ENCODE measurements at regions not wholly inside any gene's neighbourhood (a gene's known extent, or its start where the extent isn't known, plus 50 kb on each side); places are given as distances from the start of the nearest gene placed in this dataset.
"Not testable (repeated sequence)": the region's sequence is repeated elsewhere in the genome, so short reads cannot be mapped to it uniquely, and the experiment has no call there.

DNA sequence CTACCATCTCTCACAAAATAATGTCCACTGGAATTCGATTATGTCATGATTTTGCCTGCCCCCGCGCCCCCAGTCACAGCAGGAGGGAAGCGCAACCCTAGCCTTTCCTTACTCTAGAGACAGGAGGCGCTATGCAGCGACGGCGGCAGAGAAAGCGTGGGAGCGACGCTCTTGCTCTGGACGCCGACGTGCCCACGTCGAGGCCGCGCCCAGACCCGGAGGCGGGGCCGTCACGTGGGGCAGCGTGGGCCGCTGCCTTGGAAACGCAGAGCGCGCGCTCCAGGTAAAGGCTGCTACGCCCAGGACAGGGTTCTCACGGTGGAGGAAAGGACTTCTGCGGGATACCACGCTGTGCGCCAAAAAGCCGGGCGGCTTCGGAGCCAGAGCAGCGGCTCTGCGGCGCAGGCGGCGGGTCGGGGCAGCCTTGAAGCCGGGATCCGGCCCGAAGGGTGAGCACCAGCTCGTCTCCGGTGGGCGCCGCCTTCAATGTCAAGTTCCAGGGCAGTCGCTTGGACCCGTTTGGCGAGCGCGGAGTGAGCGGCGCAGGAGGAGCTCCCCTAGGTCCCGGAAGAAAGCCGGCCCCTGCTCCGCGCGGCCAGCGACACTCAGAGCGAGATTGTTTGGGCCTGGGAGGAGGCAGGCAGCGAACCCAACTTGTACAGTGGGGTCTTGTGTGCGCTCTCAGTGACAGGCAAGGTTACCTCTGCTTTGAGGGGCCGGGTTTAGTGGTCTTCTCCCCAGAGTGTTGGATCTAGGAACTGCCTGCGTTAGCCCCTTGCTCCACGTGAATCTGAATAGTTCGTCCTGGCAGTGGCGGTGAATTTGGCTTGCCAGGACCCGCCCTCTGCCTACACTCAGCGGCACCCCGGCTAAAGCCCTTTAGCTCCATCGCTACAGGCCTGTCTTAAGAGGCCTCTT is 121.7 kb downstream of the MRPL57 start:
- peak overlapping the region; percentile 68 for H3K4me3 ChIP-seq (ENCODE audit: extremely low read depth, insufficient read depth, low read length, poor library complexity, severe bottlenecking)
- peaks cover 12% of the 10 kb centered on the region for H3K4me1 ChIP-seq (ENCODE audit: control insufficient read depth, insufficient read depth, low read length, poor library complexity, severe bottlenecking)
- no peaks in the 10 kb centered on the region for H3K9me3 ChIP-seq (ENCODE audit: control insufficient read depth, low read length)
- H3K27ac ChIP-seq (ENCODE audit: low read depth, low read length, severe bottlenecking): peak overlapping the region; percentile 71
- 0 to 1% methylated on average over 67 to 73 of the region's 74 CpGs for WGBS, 2 experiments (ENCODE audit: insufficient coverage in 2 of 2)
- H3K36me3 ChIP-seq (ENCODE audit: control insufficient read depth, insufficient read depth, low read length): no peaks in the 10 kb centered on the region

DNA sequence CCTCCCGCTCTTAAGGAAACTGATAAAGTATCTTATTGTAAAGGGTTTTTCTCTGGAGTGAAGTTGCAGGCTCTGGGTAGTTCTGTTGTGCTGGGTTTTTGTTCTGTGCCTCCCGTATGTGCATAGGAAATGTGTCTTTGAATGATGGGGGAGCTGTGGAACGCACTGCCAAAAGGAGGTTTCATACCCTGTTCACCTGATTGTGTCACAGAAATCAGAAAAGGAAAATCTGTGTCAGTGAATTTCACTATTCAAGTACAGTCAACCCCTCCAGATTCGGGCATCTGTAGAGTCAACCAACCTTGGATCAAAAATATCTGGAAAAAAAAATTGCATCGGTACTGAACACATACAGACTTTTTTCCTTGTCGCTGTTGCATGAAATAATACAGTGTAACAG is 127.8 kb downstream of the MRPL57 start:
- no peaks in the 10 kb centered on the region for H3K9me3 ChIP-seq (ENCODE audit: control insufficient read depth, low read length)
- no peak overlapping the region for H3K4me3 ChIP-seq (ENCODE audit: extremely low read depth, insufficient read depth, low read length, poor library complexity, severe bottlenecking)
- H3K27ac ChIP-seq (ENCODE audit: low read depth, low read length, severe bottlenecking): no peak overlapping the region
- H3K4me1 ChIP-seq (ENCODE audit: control insufficient read depth, insufficient read depth, low read length, poor library complexity, severe bottlenecking): peaks cover 3% of the 10 kb centered on the region
- no peaks in the 10 kb centered on the region for H3K36me3 ChIP-seq (ENCODE audit: control insufficient read depth, insufficient read depth, low read length)
- 94 to 96% methylated on average over 2 to 3 of the region's 6 CpGs for WGBS, 2 experiments (ENCODE audit: insufficient coverage in 2 of 2)

- H3K36me3 ChIP-seq (ENCODE audit: control insufficient read depth, insufficient read depth, low read length); H3K27ac ChIP-seq (ENCODE audit: low read depth, low read length, severe bottlenecking): not testable (repeated sequence)
- WGBS, 2 experiments (ENCODE audit: insufficient coverage in 2 of 2): 73 to 74% methylated on average over 5 to 7 of the region's 12 CpGs
These were observed 130.0 kb downstream of the MRPL57 start for GRCh38 chr13:21306300-21307073.

GRCh38 chr13:21307158-21307557 is 130.7 kb downstream of the MRPL57 start:
- H3K4me3 ChIP-seq (ENCODE audit: extremely low read depth, insufficient read depth, low read length, poor library complexity, severe bottlenecking); H3K9me3 ChIP-seq (ENCODE audit: control insufficient read depth, low read length); H3K36me3 ChIP-seq (ENCODE audit: control insufficient read depth, insufficient read depth, low read length); H3K4me1 ChIP-seq (ENCODE audit: control insufficient read depth, insufficient read depth, low read length, poor library complexity, severe bottlenecking); H3K27ac ChIP-seq (ENCODE audit: low read depth, low read length, severe bottlenecking): not testable (repeated sequence)
- 100% methylated on average over 1 of the region's 12 CpGs; no CpG with 5 or more reads in 1 of the 2 experiments for WGBS, 2 experiments (ENCODE audit: insufficient coverage in 2 of 2)

More at GRCh38 chr13:21306300-21307073, 130.0 kb downstream of the MRPL57 start:
- H3K9me3 ChIP-seq (ENCODE audit: control insufficient read depth, low read length); H3K4me1 ChIP-seq (ENCODE audit: control insufficient read depth, insufficient read depth, low read length, poor library complexity, severe bottlenecking); H3K4me3 ChIP-seq (ENCODE audit: extremely low read depth, insufficient read depth, low read length, poor library complexity, severe bottlenecking): not testable (repeated sequence)

GRCh38 chr13:21308906-21309305 is 132.4 kb downstream of the MRPL57 start:
- H3K36me3 ChIP-seq (ENCODE audit: control insufficient read depth, insufficient read depth, low read length): no peaks in the 10 kb centered on the region
- no peaks in the 10 kb centered on the region for H3K9me3 ChIP-seq (ENCODE audit: control insufficient read depth, low read length)
- H3K4me3 ChIP-seq (ENCODE audit: extremely low read depth, insufficient read depth, low read length, poor library complexity, severe bottlenecking): no peak overlapping the region
- whole genome bisulfite sequencing, 2 experiments (ENCODE audit: insufficient coverage in 2 of 2): 83% methylated on average over 1 of the region's 2 CpGs; no CpG with 5 or more reads in 1 of the 2 experiments
- H3K27ac ChIP-seq (ENCODE audit: low read depth, low read length, severe bottlenecking): no peak overlapping the region
- no peaks in the 10 kb centered on the region for H3K4me1 ChIP-seq (ENCODE audit: control insufficient read depth, insufficient read depth, low read length, poor library complexity, severe bottlenecking)

- Histone ChIP-seq H3K9me3 (ENCODE audit: control insufficient read depth, low read length) (no peaks in the 10 kb centered on the region), H3K36me3 (ENCODE audit: control insufficient read depth, insufficient read depth, low read length) (no peaks in the 10 kb centered on the region), H3K4me3 (ENCODE audit: extremely low read depth, insufficient read depth, low read length, poor library complexity, severe bottlenecking) (no peak overlapping the region), H3K4me1 (ENCODE audit: control insufficient read depth, insufficient read depth, low read length, poor library complexity, severe bottlenecking) (no peaks in the 10 kb centered on the region), H3K27ac (ENCODE audit: low read depth, low read length, severe bottlenecking) (no peak overlapping the region)
- 50 to 80% methylated on average over 1 to 2 of the region's 5 CpGs for WGBS, 2 experiments (ENCODE audit: insufficient coverage in 2 of 2)
These were observed 133.2 kb downstream of the MRPL57 start for GRCh38 chr13:21309542-21310172.

DNA sequence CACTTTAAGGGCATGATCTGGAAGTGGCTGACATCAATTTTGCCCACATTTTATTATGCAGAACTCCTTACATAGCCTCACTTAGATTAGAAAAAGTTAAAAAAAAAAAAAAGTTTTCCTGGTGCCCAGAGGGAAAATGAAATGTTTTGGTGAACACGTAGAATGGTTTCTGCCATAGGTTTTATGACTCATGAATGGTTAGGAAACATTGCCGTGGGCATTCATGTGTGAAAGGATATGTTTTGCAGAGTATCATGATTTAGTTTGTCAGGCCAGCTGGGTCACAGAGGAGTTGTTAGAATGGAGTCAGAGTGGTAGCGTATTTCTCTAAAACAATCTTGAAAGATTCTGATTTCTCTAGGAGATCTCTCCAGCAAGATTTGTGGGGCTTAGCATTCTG is 133.8 kb downstream of the MRPL57 start:
- Histone ChIP-seq H3K4me1 (ENCODE audit: control insufficient read depth, insufficient read depth, low read length, poor library complexity, severe bottlenecking) (no peaks in the 10 kb centered on the region), H3K9me3 (ENCODE audit: control insufficient read depth, low read length) (no peaks in the 10 kb centered on the region), H3K36me3 (ENCODE audit: control insufficient read depth, insufficient read depth, low read length) (no peaks in the 10 kb centered on the region), H3K4me3 (ENCODE audit: extremely low read depth, insufficient read depth, low read length, poor library complexity, severe bottlenecking) (no peak overlapping the region), H3K27ac (ENCODE audit: low read depth, low read length, severe bottlenecking) (no peak overlapping the region)
- 83 to 95% methylated on average over 1 to 2 of the region's 3 CpGs for WGBS, 2 experiments (ENCODE audit: insufficient coverage in 2 of 2)

GRCh38 chr13:21314976-21315375 is 138.5 kb downstream of the MRPL57 start:
- not testable (repeated sequence) for H3K9me3 ChIP-seq (ENCODE audit: control insufficient read depth, low read length); H3K4me1 ChIP-seq (ENCODE audit: control insufficient read depth, insufficient read depth, low read length, poor library complexity, severe bottlenecking); H3K36me3 ChIP-seq (ENCODE audit: control insufficient read depth, insufficient read depth, low read length); H3K27ac ChIP-seq (ENCODE audit: low read depth, low read length, severe bottlenecking); H3K4me3 ChIP-seq (ENCODE audit: extremely low read depth, insufficient read depth, low read length, poor library complexity, severe bottlenecking)
- WGBS, 2 experiments (ENCODE audit: insufficient coverage in 2 of 2): 100% methylated on average over 1 of the region's 1 CpG; no CpG with 5 or more reads in 1 of the 2 experiments

DNA sequence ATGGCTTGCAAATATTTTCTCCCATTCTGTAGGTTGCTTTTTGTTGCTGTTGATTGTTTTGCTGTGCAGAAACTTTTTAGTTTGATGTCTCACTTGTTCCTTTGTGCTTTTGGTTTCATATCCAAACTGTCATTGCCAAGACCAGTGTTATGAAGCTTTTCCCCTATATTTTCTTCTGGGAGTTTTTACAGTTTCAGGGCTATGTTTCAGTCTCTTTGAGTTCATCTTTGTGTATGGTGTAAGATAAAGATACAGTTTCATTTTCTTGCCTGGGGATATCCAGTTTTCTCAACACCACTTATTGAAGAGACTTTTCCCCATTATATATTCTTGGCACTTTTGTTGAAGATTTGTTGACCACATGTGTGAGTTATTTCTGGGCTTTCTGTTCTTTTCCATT is 139.9 kb downstream of the MRPL57 start:
- no peaks in the 10 kb centered on the region for H3K36me3 ChIP-seq (ENCODE audit: control insufficient read depth, insufficient read depth, low read length)
- H3K4me1 ChIP-seq (ENCODE audit: control insufficient read depth, insufficient read depth, low read length, poor library complexity, severe bottlenecking): no peaks in the 10 kb centered on the region
- no peak overlapping the region for H3K4me3 ChIP-seq (ENCODE audit: extremely low read depth, insufficient read depth, low read length, poor library complexity, severe bottlenecking)
- H3K27ac ChIP-seq (ENCODE audit: low read depth, low read length, severe bottlenecking): no peak overlapping the region
- H3K9me3 ChIP-seq (ENCODE audit: control insufficient read depth, low read length): no peaks in the 10 kb centered on the region

GRCh38 chr13:21318891-21319532 is 140.1 kb downstream of the ZDHHC20 start:
- Histone ChIP-seq H3K4me3 (ENCODE audit: extremely low read depth, insufficient read depth, low read length, poor library complexity, severe bottlenecking) (no peak overlapping the region), H3K27ac (ENCODE audit: low read depth, low read length, severe bottlenecking) (no peak overlapping the region), H3K4me1 (ENCODE audit: control insufficient read depth, insufficient read depth, low read length, poor library complexity, severe bottlenecking) (no peaks in the 10 kb centered on the region), H3K9me3 (ENCODE audit: control insufficient read depth, low read length) (no peaks in the 10 kb centered on the region), H3K36me3 (ENCODE audit: control insufficient read depth, insufficient read depth, low read length) (no peaks in the 10 kb centered on the region)
- WGBS, 2 experiments (ENCODE audit: insufficient coverage in 2 of 2): 94 to 97% methylated on average over 47 of the region's 50 CpGs

Measured in mesodermal cell (in vitro differentiated cells).